HEK293 (cell line): ENCODE measurements at regions not wholly inside any gene's neighbourhood (a gene's known extent, or its start where the extent isn't known, plus 50 kb on each side); places are given as distances from the start of the nearest gene placed in this dataset.

Experiments
- CTCF ChIA-PET: fragments of 350-600 bp; formaldehyde crosslinking; extraction: SDS; loops from one replicate; lab custom pipeline; 2021; ENCODE audit warnings: antibody characterized with exemption; lab: Yijun Ruan, JAX
- POLR2A ChIA-PET: fragments of 300-600 bp; formaldehyde crosslinking; extraction: SDS; loops from one replicate; lab custom pipeline; 2020; ENCODE audit warnings: antibody characterized with exemption, inconsistent platforms; lab: Yijun Ruan, JAX
- H3K27ac ChIP-seq: fragments of 200-500 bp; sonication (Bioruptor generic); 2 replicates; pipeline ENCODE4 v1.5.1; 2014; ENCODE audit warnings: low read depth, low read length, control low read depth, inconsistent platforms; ENCODE audit errors: extremely low read depth
- H3K36me3 ChIP-seq, 2 experiments: fragments of 200-500 bp in 1 of 2; sonication (Bioruptor generic) in 1 of 2; 1 replicate in 1 of 2; 2 replicates in 1 of 2; pipeline ENCODE4 v1.5.1; 2014 to 2017; ENCODE audit warnings: inconsistent platforms in 2 of 2, low read length in 2 of 2; ENCODE audit not compliant: control insufficient read depth in 2 of 2, insufficient read depth in 1 of 2
- H3K4me1 ChIP-seq: fragments of 200-500 bp; sonication (Bioruptor generic); 2 replicates; pipeline ENCODE4 v1.5.1; 2014; ENCODE audit warnings: mild to moderate bottlenecking, low read length, inconsistent platforms; ENCODE audit not compliant: control insufficient read depth, insufficient read depth
- H3K4me3 ChIP-seq: 2 replicates; pipeline ENCODE4 v1.5.1; 2011; ENCODE audit warnings: low read depth, mild to moderate bottlenecking, control low read depth, low read length, moderate library complexity
- H3K9me3 ChIP-seq: fragments of 200-500 bp; sonication (Bioruptor generic); 2 replicates; pipeline ENCODE4 v1.5.1; 2014; ENCODE audit warnings: low read depth, low read length, inconsistent platforms; ENCODE audit not compliant: control insufficient read depth, insufficient read depth
- AEBP2 ChIP-seq: fragments of 450-650 bp; formaldehyde crosslinking; IDR thresholded peaks from 2 replicates; pipeline ENCODE4 v1.5.1; 2016; ENCODE audit warnings: missing biosample characterization, missing genetic modification characterization, borderline replicate concordance
- BCL11B ChIP-seq: fragments of 450-650 bp; formaldehyde crosslinking; IDR thresholded peaks from 2 replicates; pipeline ENCODE4 v1.5.1; 2016; ENCODE audit warnings: low read depth, missing biosample characterization, missing genetic modification characterization
- FEZF1 ChIP-seq: fragments of 450-650 bp; formaldehyde crosslinking; IDR thresholded peaks from 2 replicates; pipeline ENCODE4 v1.5.1; 2016; ENCODE audit warnings: missing biosample characterization, missing genetic modification characterization
- GLI4 ChIP-seq: fragments of 450-650 bp; formaldehyde crosslinking; IDR thresholded peaks from 2 replicates; pipeline ENCODE4 v1.5.1; 2016; ENCODE audit warnings: missing biosample characterization, missing genetic modification characterization
- KLF10 ChIP-seq: fragments of 450-650 bp; IDR thresholded peaks from 2 replicates; pipeline ENCODE4 v1.5.1; 2018; ENCODE audit warnings: missing biosample characterization, mild to moderate bottlenecking, missing genetic modification characterization
- KLF16 ChIP-seq: fragments of 450-650 bp; formaldehyde crosslinking; IDR thresholded peaks from 2 replicates; pipeline ENCODE4 v1.5.1; 2017; ENCODE audit warnings: missing biosample characterization, missing genetic modification characterization
- KLF9 ChIP-seq: fragments of 450-650 bp; formaldehyde crosslinking; IDR thresholded peaks from 2 replicates; pipeline ENCODE4 v1.5.1; 2016; ENCODE audit warnings: missing biosample characterization, missing genetic modification characterization, low read depth
- SCRT1 ChIP-seq: fragments of 450-650 bp; formaldehyde crosslinking; IDR thresholded peaks from 2 replicates; pipeline ENCODE4 v1.5.1; 2016; ENCODE audit warnings: missing biosample characterization, missing genetic modification characterization, borderline replicate concordance
- ZEB2 ChIP-seq: fragments of 450-650 bp; formaldehyde crosslinking; IDR thresholded peaks from 2 replicates; pipeline ENCODE4 v1.5.1; 2016; ENCODE audit warnings: missing biosample characterization, missing genetic modification characterization
- ZNF18 ChIP-seq: fragments of 450-650 bp; formaldehyde crosslinking; IDR thresholded peaks from 2 replicates; pipeline ENCODE4 v1.5.1; 2016; ENCODE audit warnings: missing biosample characterization, missing genetic modification characterization
- ZNF184 ChIP-seq: fragments of 450-650 bp; IDR thresholded peaks from 2 replicates; pipeline ENCODE4 v1.5.1; 2018; ENCODE audit warnings: missing biosample characterization, mild to moderate bottlenecking, missing genetic modification characterization
- ZNF26 ChIP-seq: fragments of 450-650 bp; formaldehyde crosslinking; IDR thresholded peaks from 2 replicates; pipeline ENCODE4 v1.5.1; 2016; ENCODE audit warnings: missing biosample characterization, missing genetic modification characterization
- ZNF280C ChIP-seq: fragments of 450-650 bp; formaldehyde crosslinking; IDR thresholded peaks from 2 replicates; pipeline ENCODE4 v1.5.1; 2016; ENCODE audit warnings: missing biosample characterization, missing genetic modification characterization
- ZNF335 ChIP-seq: fragments of 450-650 bp; formaldehyde crosslinking; conservative IDR thresholded peaks from 2 replicates; pipeline ENCODE4 v1.5.1; 2016; ENCODE audit warnings: missing biosample characterization, missing genetic modification characterization
- ZNF362 ChIP-seq: fragments of 450-650 bp; formaldehyde crosslinking; IDR thresholded peaks from 2 replicates; pipeline ENCODE4 v1.5.1; 2016; ENCODE audit warnings: missing biosample characterization, missing genetic modification characterization
- ZNF449 ChIP-seq: fragments of 450-650 bp; formaldehyde crosslinking; IDR thresholded peaks from 2 replicates; pipeline ENCODE4 v1.5.1; 2017; ENCODE audit warnings: missing biosample characterization, mild to moderate bottlenecking, missing genetic modification characterization, moderate library complexity
- ZNF48 ChIP-seq: fragments of 450-650 bp; formaldehyde crosslinking; IDR thresholded peaks from 2 replicates; pipeline ENCODE4 v1.5.1; 2016; ENCODE audit warnings: missing biosample characterization, missing genetic modification characterization
- ZNF501 ChIP-seq: fragments of 450-650 bp; formaldehyde crosslinking; IDR thresholded peaks from 2 replicates; pipeline ENCODE4 v1.5.1; 2016; ENCODE audit warnings: missing biosample characterization, missing genetic modification characterization
- ZNF521 ChIP-seq: fragments of 450-650 bp; formaldehyde crosslinking; IDR thresholded peaks from 2 replicates; pipeline ENCODE4 v1.5.1; 2017; ENCODE audit warnings: missing biosample characterization, mild to moderate bottlenecking, missing genetic modification characterization
- ZNF530 ChIP-seq: fragments of 450-650 bp; formaldehyde crosslinking; IDR thresholded peaks from 2 replicates; pipeline ENCODE4 v1.5.1; 2016; ENCODE audit warnings: low read depth, missing biosample characterization, missing genetic modification characterization
- ZNF544 ChIP-seq: fragments of 450-650 bp; formaldehyde crosslinking; IDR thresholded peaks from 2 replicates; pipeline ENCODE4 v1.5.0; 2017; ENCODE audit warnings: missing biosample characterization, missing genetic modification characterization
- ZNF76 ChIP-seq: fragments of 450-650 bp; formaldehyde crosslinking; IDR thresholded peaks from 2 replicates; pipeline ENCODE4; 2016; ENCODE audit warnings: low read depth, missing biosample characterization, missing genetic modification characterization, borderline replicate concordance
- ZNF768 ChIP-seq: fragments of 450-650 bp; formaldehyde crosslinking; IDR thresholded peaks from 2 replicates; pipeline ENCODE4 v1.5.1; 2018; ENCODE audit warnings: missing biosample characterization, mild to moderate bottlenecking, missing genetic modification characterization

GRCh38 chr17:63162406-63163157 lies 196.5 kb downstream of the TANC2 start:
- CTCF ChIA-PET = no interaction called here
- H3K36me3 ChIP-seq = no peaks in the 10 kb centered on the region
- POLR2A ChIA-PET = no interaction called here

GRCh38 chr17:63163158-63163520 lies 197.1 kb downstream of the TANC2 start:
- Histone ChIP-seq H3K9me3 (no peaks in the 10 kb centered on the region), H3K36me3 (no peaks in the 10 kb centered on the region), H3K4me1 (no peaks in the 10 kb centered on the region), H3K4me3 (no peak overlapping the region), H3K27ac (no peak overlapping the region)
- ChIA-PET CTCF (no interaction called here), POLR2A (no interaction called here)
- TF ChIP-seq ZNF280C (tag by site-specific recombination) (no peak), ZNF48 (tag by site-specific recombination) (no peak), ZNF362 (tag by site-specific recombination) (no peak), ZNF335 (tag by site-specific recombination) (no peak), ZNF76 (no peak), ZNF501 (no peak)
- TF ChIP-seq, all 188 proteins: peak for 0

More at GRCh38 chr17:63162406-63163157, 196.5 kb downstream of the TANC2 start:
- Histone ChIP-seq H3K4me1 (no peaks in the 10 kb centered on the region), H3K9me3 (no peaks in the 10 kb centered on the region), H3K4me3 (no peak overlapping the region), H3K27ac (no peak overlapping the region)
- no peak for TF ChIP-seq ZNF530
- TF ChIP-seq ZNF18 (tag by site-specific recombination) = no peak
- no peak for TF ChIP-seq ZNF184 (tag by site-specific recombination)
- no peak for TF ChIP-seq ZNF521 (tag by site-specific recombination)
- no peak for TF ChIP-seq ZNF544 (tag by site-specific recombination)
- TF ChIP-seq ZNF26 (tag by site-specific recombination) = no peak
- no peak for TF ChIP-seq SCRT1 (tag by site-specific recombination)
- no peak for TF ChIP-seq ZNF449
- TF ChIP-seq KLF9 (tag by site-specific recombination) = no peak
- no peak for TF ChIP-seq GLI4 (tag by site-specific recombination)
- no peak for TF ChIP-seq KLF16 (tag by site-specific recombination)
- TF ChIP-seq KLF10 (tag by site-specific recombination) = no peak
- no peak for TF ChIP-seq AEBP2 (tag by site-specific recombination)
- TF ChIP-seq FEZF1 (tag by site-specific recombination) = no peak
- no peak for TF ChIP-seq BCL11B (tag by site-specific recombination)
- no peak for TF ChIP-seq ZNF768 (tag by site-specific recombination)
- no peak for TF ChIP-seq ZEB2
